GM10266 (cell line): ENCODE measurements at regions not wholly inside any gene's neighbourhood (a gene's known extent, or its start where the extent isn't known, plus 50 kb on each side); places are given as distances from the start of the nearest gene placed in this dataset.

Experiments
- DNase-seq: peaks from one replicate; pipeline ENCODE4 v3.0.0; 2012; ENCODE audit errors: extremely low spot score
- TF ChIP-seq, protein P1 (sequence below): IDR thresholded peaks from 2 replicates; pipeline ENCODE4 v1.5.1; 2012; ENCODE audit warnings: mild to moderate bottlenecking, low read depth; ENCODE audit not compliant: control insufficient read depth, insufficient read depth; ENCODE audit errors: missing control alignments

DNA sequence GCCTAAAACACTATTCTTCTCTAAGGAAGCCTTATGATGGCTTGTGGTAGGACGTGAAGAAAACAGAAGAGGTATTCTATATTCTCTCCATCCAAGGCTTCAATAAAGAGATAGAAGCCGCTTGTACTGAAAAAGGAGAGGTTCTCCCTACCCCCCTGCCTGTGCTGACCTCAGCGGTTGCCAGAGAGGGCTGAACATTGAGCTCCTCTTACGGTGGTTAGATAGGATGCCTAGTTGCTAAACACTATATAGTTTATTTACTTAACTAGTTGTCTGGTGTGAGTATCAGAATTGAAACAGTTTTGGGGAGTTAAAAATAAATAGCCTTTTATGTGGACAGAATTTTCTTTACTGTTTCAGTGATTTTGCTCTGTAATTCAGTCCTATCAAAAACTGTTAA, 112.2 kb downstream of the TFPI2 start:
- TF ChIP-seq, protein P1, sequence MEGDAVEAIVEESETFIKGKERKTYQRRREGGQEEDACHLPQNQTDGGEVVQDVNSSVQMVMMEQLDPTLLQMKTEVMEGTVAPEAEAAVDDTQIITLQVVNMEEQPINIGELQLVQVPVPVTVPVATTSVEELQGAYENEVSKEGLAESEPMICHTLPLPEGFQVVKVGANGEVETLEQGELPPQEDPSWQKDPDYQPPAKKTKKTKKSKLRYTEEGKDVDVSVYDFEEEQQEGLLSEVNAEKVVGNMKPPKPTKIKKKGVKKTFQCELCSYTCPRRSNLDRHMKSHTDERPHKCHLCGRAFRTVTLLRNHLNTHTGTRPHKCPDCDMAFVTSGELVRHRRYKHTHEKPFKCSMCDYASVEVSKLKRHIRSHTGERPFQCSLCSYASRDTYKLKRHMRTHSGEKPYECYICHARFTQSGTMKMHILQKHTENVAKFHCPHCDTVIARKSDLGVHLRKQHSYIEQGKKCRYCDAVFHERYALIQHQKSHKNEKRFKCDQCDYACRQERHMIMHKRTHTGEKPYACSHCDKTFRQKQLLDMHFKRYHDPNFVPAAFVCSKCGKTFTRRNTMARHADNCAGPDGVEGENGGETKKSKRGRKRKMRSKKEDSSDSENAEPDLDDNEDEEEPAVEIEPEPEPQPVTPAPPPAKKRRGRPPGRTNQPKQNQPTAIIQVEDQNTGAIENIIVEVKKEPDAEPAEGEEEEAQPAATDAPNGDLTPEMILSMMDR = no peak
- DNase-seq = no peak

DNA sequence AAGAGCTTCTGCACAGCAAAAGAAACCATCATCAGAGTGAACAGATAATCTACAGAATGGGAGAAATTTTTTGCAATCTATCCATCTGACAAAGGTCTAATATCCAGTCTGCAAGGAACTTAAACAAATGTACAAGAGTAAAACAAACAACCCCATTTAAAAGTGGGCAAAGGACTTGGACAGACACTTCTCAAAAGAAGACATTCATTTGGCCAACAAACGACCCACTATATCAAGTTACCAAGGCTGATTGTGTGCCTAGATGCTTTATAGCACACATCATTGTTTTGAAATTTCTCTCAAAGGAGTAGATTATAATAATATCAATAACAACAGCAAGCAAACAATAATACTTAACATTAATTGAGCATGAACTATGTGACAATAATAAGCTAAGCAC, 117.1 kb downstream of the TFPI2 start:
- DNase-seq = no peak
- TF ChIP-seq, protein P1 = no peak

DNA sequence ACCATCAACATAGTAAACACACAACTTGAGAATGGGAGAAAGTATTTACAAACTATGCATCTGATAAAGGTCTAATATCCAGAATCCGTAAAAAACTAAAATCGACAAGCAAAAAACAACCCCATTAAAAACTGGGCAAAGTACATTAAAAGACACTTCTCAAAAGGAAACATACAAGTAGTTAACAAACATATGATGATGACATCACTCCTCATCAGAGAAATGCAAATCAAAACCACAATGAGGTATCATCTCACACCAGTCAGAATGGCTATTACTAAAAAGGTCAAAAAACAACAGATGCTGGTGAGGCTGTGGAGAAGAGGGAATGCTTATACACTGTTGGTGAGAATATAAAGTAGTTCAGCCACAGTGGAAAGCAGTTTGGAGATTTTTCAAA, 125.1 kb downstream of the TFPI2 start:
- TF ChIP-seq, protein P1 = no peak
- DNase-seq = no peak

DNA sequence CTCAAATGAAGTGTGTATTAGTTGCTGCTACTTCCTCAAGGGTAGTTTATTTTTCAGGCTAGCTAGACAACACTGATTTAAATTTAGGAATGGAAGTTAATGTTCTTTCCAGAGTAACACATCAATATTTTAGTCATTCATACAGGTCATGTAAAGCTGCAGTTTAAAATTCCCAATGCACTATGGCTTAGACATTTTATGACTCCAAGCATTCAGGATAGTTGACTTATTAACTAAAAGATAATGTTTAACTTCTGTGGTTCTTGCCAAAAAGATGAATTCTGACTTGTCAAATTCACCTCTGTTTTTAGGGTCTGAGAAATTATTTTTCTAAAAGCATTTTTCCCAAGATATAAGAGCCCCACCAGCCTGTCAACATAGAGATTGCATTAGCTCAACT, 131.9 kb downstream of the TFPI2 start:
- DNase-seq = no peak
- TF ChIP-seq, protein P1 = no peak

DNA sequence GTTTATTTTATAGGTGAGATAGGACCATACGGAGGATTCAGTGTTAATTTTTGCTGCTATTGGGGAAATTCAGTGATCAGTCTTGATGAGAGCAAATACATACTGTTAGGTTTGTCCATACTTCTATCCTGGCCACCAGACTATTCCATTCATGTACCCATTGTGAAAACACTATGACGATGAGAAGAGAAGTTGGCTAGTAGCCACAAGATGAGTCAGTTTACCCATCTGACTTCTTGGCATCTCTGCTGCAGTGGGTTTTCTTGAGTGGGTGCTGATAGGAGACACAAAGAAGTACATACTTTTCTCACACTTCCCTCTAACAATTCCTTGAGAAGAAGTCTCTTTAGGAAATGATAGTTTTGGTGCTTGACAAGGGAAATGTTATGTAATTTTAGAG, 133.1 kb downstream of the TFPI2 start:
- no peak for DNase-seq
- TF ChIP-seq, protein P1 = no peak

DNA sequence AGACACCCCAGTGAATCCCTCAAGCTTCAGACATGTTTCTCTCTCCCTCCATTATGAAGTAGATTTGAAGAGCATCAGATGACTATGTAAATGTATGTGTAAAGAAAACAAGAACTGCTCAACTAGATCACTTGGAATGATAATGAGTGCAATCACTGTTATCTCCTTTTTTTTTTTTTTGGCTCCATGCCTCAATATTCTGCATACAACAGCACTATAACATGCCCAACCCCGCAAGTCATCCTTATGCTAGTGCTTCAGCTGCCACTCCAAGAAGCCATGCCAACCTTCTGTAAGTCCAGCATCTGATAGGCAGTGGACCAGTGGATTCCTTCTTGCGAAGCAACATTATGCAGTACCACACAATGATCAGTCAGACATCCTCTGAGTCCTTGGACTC, 133.7 kb downstream of the TFPI2 start:
- TF ChIP-seq, protein P1 = no peak
- DNase-seq = no peak

DNA sequence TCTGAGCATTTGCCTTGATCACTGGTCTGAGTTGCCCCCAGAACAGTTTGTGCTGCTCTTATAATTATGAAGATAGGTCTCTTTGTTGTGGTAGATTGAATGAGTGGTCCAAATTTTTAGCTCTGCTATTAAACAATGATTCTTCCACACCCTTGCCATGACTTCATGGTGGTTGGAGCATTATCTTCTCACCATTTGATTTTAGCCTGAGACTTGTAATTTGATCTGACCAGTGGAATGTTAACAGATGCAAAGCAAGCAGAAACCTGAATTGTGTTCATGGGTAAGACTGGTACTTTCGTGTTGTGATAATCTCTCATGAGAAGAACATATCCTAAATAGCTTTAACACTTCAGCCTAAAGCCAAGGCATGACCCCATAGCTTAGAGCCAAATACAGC, 139.1 kb downstream of the TFPI2 start:
- TF ChIP-seq, protein P1 = no peak
- no peak for DNase-seq
